ENCODE measurements at regions not wholly inside any gene's neighbourhood (a gene's known extent, or its start where the extent isn't known, plus 50 kb on each side); places are given as distances from the start of the nearest gene placed in this dataset.

GRCh38 chr10:3659203-3659917 is 125.6 kb downstream of the KLF6 start:
- TF ChIP-seq CTCF (IDR thresholded peaks at IDR 0.05): no peak
- no peak for TF ChIP-seq POLR2AphosphoS5 (IDR thresholded peaks at IDR 0.05; ENCODE audit: insufficient read depth in 1 of 2, low read depth in 1 of 2)

Measured in vagina (tissue), 2 donors.